ENCODE measurements at regions not wholly inside any gene's neighbourhood (a gene's known extent, or its start where the extent isn't known, plus 50 kb on each side); places are given as distances from the start of the nearest gene placed in this dataset.
A peak's percentile ranks its signal among the peaks of the same experiment; 100 is the strongest.

DNA sequence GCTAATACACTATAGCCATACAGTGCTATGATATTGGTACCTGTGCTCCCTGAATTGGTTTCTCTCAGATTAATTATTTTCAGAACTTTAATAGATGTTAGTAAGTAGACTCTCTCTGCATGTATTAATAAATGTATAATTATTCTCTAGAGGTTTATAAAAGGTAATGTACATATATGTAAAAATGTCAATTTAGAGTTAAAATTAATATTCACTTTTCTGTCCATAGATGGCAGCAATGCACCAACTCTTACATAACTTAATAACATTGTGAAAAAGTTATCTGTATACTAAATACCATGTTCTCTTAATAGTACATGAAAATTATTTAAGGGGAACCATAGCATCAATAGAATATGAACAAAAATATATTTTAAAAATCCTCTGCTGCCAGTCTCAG lies 515.0 kb upstream of the KLHL1 start:
- Mint-ChIP-seq H3K4me1 (no peaks in the 10 kb centered on the region), H3K36me3 (ENCODE audit: low read depth) (no peaks in the 10 kb centered on the region), H3K9me3 (no peaks in the 10 kb centered on the region), H3K4me3 (no peak overlapping the region), H3K27ac (no peak overlapping the region), H3K27me3 (ENCODE audit: insufficient read depth) (peaks cover 14% of the 10 kb centered on the region)
- Histone ChIP-seq H3K9ac (ENCODE audit: extremely low read depth, low read length, poor library complexity, severe bottlenecking) (no peak overlapping the region), H3K4me1 (ENCODE audit: control insufficient read depth, insufficient read depth, low read length) (no peaks in the 10 kb centered on the region), H3K4me3 (ENCODE audit: low read length) (no peak overlapping the region), H3K27me3 (ENCODE audit: control insufficient read depth, insufficient read depth, low read length, poor library complexity, severe bottlenecking) (no peaks in the 10 kb centered on the region), H3K27ac (ENCODE audit: low read depth, low read length) (no peak overlapping the region), H3K9me3 (ENCODE audit: control insufficient read depth, low read length) (no peaks in the 10 kb centered on the region), H3K36me3 (ENCODE audit: control insufficient read depth, insufficient read depth, low read length) (no peaks in the 10 kb centered on the region)
- TF ChIP-seq, protein P1, sequence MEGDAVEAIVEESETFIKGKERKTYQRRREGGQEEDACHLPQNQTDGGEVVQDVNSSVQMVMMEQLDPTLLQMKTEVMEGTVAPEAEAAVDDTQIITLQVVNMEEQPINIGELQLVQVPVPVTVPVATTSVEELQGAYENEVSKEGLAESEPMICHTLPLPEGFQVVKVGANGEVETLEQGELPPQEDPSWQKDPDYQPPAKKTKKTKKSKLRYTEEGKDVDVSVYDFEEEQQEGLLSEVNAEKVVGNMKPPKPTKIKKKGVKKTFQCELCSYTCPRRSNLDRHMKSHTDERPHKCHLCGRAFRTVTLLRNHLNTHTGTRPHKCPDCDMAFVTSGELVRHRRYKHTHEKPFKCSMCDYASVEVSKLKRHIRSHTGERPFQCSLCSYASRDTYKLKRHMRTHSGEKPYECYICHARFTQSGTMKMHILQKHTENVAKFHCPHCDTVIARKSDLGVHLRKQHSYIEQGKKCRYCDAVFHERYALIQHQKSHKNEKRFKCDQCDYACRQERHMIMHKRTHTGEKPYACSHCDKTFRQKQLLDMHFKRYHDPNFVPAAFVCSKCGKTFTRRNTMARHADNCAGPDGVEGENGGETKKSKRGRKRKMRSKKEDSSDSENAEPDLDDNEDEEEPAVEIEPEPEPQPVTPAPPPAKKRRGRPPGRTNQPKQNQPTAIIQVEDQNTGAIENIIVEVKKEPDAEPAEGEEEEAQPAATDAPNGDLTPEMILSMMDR (conservative IDR thresholded peaks at IDR 0.05) = peak; percentile 62
- DNase-seq = no peak

DNA sequence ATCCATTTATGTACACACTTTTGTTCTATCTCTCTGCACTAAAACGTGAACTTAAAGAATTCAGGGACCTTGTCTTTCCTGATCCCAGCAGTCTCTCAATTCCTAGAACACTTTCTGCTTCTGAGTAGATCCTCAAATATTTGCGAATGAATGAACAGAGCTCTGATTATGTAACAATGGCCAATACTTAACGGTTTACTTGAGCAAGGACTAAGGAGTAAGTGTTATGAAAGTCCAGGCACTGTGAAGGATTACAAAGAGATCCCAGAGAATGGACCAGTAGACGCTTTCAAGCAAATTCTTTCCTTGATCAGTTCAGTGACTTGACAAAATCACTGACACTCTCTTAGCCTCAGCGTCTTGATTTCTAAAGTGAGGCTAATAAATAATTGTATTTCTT lies 514.5 kb upstream of the KLHL1 start:
- Mint-ChIP-seq H3K27ac (no peak overlapping the region), H3K4me1 (no peaks in the 10 kb centered on the region), H3K27me3 (ENCODE audit: insufficient read depth) (peaks cover 14% of the 10 kb centered on the region), H3K36me3 (ENCODE audit: low read depth) (no peaks in the 10 kb centered on the region), H3K9me3 (no peaks in the 10 kb centered on the region), H3K4me3 (no peak overlapping the region)
- TF ChIP-seq, protein P1 (conservative IDR thresholded peaks at IDR 0.05) = no peak
- no peaks in the 10 kb centered on the region for H3K36me3 ChIP-seq (ENCODE audit: control insufficient read depth, insufficient read depth, low read length)
- H3K27me3 ChIP-seq (ENCODE audit: control insufficient read depth, insufficient read depth, low read length, poor library complexity, severe bottlenecking) = no peaks in the 10 kb centered on the region
- H3K9me3 ChIP-seq (ENCODE audit: control insufficient read depth, low read length) = no peaks in the 10 kb centered on the region
- H3K9ac ChIP-seq (ENCODE audit: extremely low read depth, low read length, poor library complexity, severe bottlenecking) = no peak overlapping the region
- H3K4me3 ChIP-seq (ENCODE audit: low read length) = no peak overlapping the region
- H3K27ac ChIP-seq (ENCODE audit: low read depth, low read length) = no peak overlapping the region
- no peaks in the 10 kb centered on the region for H3K4me1 ChIP-seq (ENCODE audit: control insufficient read depth, insufficient read depth, low read length)
- 59 to 66% methylated on average over 4 to 5 of the region's 5 CpGs for WGBS, 2 experiments (ENCODE audit: insufficient coverage in 1 of 2, insufficient read length in 1 of 2)
- no peak for DNase-seq

DNA sequence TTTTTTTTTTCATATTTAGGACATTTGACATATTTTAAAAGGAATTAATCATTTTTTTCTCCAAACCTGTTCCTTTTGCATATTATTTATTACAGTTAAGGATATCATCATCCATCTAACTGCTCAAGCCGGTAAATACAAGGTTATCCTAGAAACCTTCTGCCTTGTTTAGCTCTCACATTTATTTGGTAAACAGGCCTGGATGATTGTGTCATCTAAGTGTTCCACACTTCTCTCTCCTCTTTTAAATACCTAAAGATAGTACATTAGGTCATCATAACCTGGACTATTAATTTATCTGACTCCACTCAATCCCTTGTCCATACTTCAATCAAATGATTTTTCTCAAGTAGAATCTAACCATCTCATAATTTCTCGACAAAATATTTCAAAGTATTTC lies 511.7 kb upstream of the KLHL1 start:
- no peak overlapping the region for H3K4me3 ChIP-seq (ENCODE audit: low read length)
- H3K27me3 Mint-ChIP-seq (ENCODE audit: insufficient read depth) = peaks cover 2% of the 10 kb centered on the region
- WGBS, 2 experiments (ENCODE audit: insufficient coverage in 1 of 2, insufficient read length in 1 of 2) = 96 to 100% methylated on average over 1 to 2 of the region's 2 CpGs
- TF ChIP-seq, protein P1 (conservative IDR thresholded peaks at IDR 0.05) = no peak
- no peak overlapping the region for H3K9ac ChIP-seq (ENCODE audit: extremely low read depth, low read length, poor library complexity, severe bottlenecking)
- no peak overlapping the region for H3K27ac ChIP-seq (ENCODE audit: low read depth, low read length)
- DNase-seq = no peak
- no peak overlapping the region for H3K4me3 Mint-ChIP-seq
- no peaks in the 10 kb centered on the region for H3K9me3 Mint-ChIP-seq
- H3K27me3 ChIP-seq (ENCODE audit: control insufficient read depth, insufficient read depth, low read length, poor library complexity, severe bottlenecking) = no peaks in the 10 kb centered on the region
- no peak overlapping the region for H3K27ac Mint-ChIP-seq
- no peaks in the 10 kb centered on the region for H3K36me3 ChIP-seq (ENCODE audit: control insufficient read depth, insufficient read depth, low read length)
- no peaks in the 10 kb centered on the region for H3K4me1 ChIP-seq (ENCODE audit: control insufficient read depth, insufficient read depth, low read length)
- H3K36me3 Mint-ChIP-seq (ENCODE audit: low read depth) = no peaks in the 10 kb centered on the region
- H3K4me1 Mint-ChIP-seq = no peaks in the 10 kb centered on the region
- H3K9me3 ChIP-seq (ENCODE audit: control insufficient read depth, low read length) = no peaks in the 10 kb centered on the region

Data from endodermal cell (in vitro differentiated cells).